ENCODE measurements at regions not wholly inside any gene's neighbourhood (a gene's known extent, or its start where the extent isn't known, plus 50 kb on each side); places are given as distances from the start of the nearest gene placed in this dataset.

- TF ChIP-seq POLR2A (IDR thresholded peaks at IDR 0.05) (no peak), CTCF (IDR thresholded peaks at IDR 0.05) (no peak)
These were observed 87.5 kb upstream of the MTNR1B start for GRCh38 chr11:92881940-92882450.
